8988T (cell line): ENCODE measurements at regions not wholly inside any gene's neighbourhood (a gene's known extent, or its start where the extent isn't known, plus 50 kb on each side); places are given as distances from the start of the nearest gene placed in this dataset.
"Not testable (repeated sequence)": the region's sequence is repeated elsewhere in the genome, so short reads cannot be mapped to it uniquely, and the experiment has no call there.

Experiments
- DNase-seq: peaks from one replicate; pipeline ENCODE4 v3.0.0; 2011

GRCh38 chr10:85410586-85410985 lies 956.0 kb downstream of the GRID1 start:
- DNase-seq: not testable (repeated sequence)

GRCh38 chr10:85413570-85413969 lies 953.0 kb downstream of the GRID1 start:
- DNase-seq: no peak

GRCh38 chr10:85420501-85421191 lies 945.9 kb downstream of the GRID1 start:
- no peak for DNase-seq

- no peak for DNase-seq
Observed at GRCh38 chr10:85421421-85421820, 945.2 kb downstream of the GRID1 start.

GRCh38 chr10:85429126-85429525 lies 937.5 kb downstream of the GRID1 start:
- no peak for DNase-seq

GRCh38 chr10:85430991-85431390 lies 935.6 kb downstream of the GRID1 start:
- DNase-seq: no peak

GRCh38 chr10:85433248-85433647 lies 933.3 kb downstream of the GRID1 start:
- no peak for DNase-seq

GRCh38 chr10:85444868-85445267 lies 921.7 kb downstream of the GRID1 start:
- no peak for DNase-seq

- DNase-seq: no peak
Observed at GRCh38 chr10:85445702-85446101, 920.9 kb downstream of the GRID1 start.

- DNase-seq: no peak
Observed at GRCh38 chr10:85446827-85447226, 919.8 kb downstream of the GRID1 start.

- DNase-seq: no peak
Observed at GRCh38 chr10:85447690-85448089, 918.9 kb downstream of the GRID1 start.

- no peak for DNase-seq
Observed at GRCh38 chr10:85448716-85449115, 917.9 kb downstream of the GRID1 start.

- DNase-seq: no peak
Observed at GRCh38 chr10:85454386-85454785, 912.2 kb downstream of the GRID1 start.

GRCh38 chr10:85457191-85457590 lies 909.4 kb downstream of the GRID1 start:
- DNase-seq: no peak

GRCh38 chr10:85458324-85458723 lies 908.3 kb downstream of the GRID1 start:
- no peak for DNase-seq

- no peak for DNase-seq
Observed at GRCh38 chr10:85459906-85460305, 906.7 kb downstream of the GRID1 start.

- no peak for DNase-seq
Observed at GRCh38 chr10:85464336-85464735, 902.3 kb downstream of the GRID1 start.

- no peak for DNase-seq
Observed at GRCh38 chr10:85477979-85478378, 888.6 kb downstream of the GRID1 start.

- no peak for DNase-seq
Observed at GRCh38 chr10:85490431-85490830, 876.2 kb downstream of the GRID1 start.

- DNase-seq: no peak
Observed at GRCh38 chr10:85491652-85492051, 874.9 kb downstream of the GRID1 start.

GRCh38 chr10:85492684-85493083 lies 873.9 kb downstream of the GRID1 start:
- no peak for DNase-seq

- no peak for DNase-seq
Observed at GRCh38 chr10:85493703-85494102, 872.9 kb downstream of the GRID1 start.

GRCh38 chr10:85504641-85505040 lies 862.0 kb downstream of the GRID1 start:
- DNase-seq: not testable (repeated sequence)

GRCh38 chr10:85508159-85508558 lies 858.4 kb downstream of the GRID1 start:
- no peak for DNase-seq

- DNase-seq: no peak
Observed at GRCh38 chr10:85510682-85511081, 855.9 kb downstream of the GRID1 start.
